ENCODE measurements at regions not wholly inside any gene's neighbourhood (a gene's known extent, or its start where the extent isn't known, plus 50 kb on each side); places are given as distances from the start of the nearest gene placed in this dataset.

DNA sequence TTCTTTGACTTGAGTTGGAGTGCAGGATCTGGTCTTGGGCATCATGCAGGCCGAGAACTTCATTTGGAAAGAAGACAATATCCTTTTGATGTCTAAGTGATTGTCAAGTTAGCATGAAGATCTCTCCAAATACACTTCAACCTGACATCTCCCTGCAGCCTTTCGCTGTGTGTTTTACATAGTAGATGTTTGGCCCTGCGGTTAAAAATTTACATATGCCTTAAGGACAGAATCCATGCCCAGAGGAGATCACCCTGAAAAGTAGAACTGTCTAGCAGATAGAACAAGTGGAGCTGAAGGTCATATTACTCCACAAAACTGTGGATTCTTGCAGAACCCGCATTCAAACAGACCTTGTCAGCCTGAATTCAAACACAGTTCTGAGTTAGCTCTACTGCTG, 409.9 kb downstream of the LPIN1 start:
- H3K4me2 ChIP-seq (ENCODE audit: low read length) = no peak overlapping the region
- TF ChIP-seq EZH2phosphoT487 (IDR thresholded peaks at IDR 0.05; ENCODE audit: borderline replicate concordance, low read length) (no peak), CTCF (IDR thresholded peaks at IDR 0.05; ENCODE audit: low read depth, low read length, poor library complexity, severe bottlenecking) (no peak)
- H3K79me2 ChIP-seq (ENCODE audit: control insufficient read depth, low read length) = no peaks in the 10 kb centered on the region
- H3K36me3 ChIP-seq (ENCODE audit: control insufficient read depth, low read length) = no peaks in the 10 kb centered on the region
- no peaks in the 10 kb centered on the region for H3K9me3 ChIP-seq (ENCODE audit: control insufficient read depth, insufficient read depth, low read length)
- H3K4me3 ChIP-seq (ENCODE audit: low read length) = no peak overlapping the region
- no peaks in the 10 kb centered on the region for H4K20me1 ChIP-seq (ENCODE audit: control insufficient read depth, insufficient read depth, low read depth, low read length)
- H3F3A ChIP-seq (ENCODE audit: control insufficient read depth, insufficient read depth) = no peaks in the 10 kb centered on the region
- H3K27ac ChIP-seq (ENCODE audit: low read depth, low read length) = no peak overlapping the region
- no peaks in the 10 kb centered on the region for H3K27me3 ChIP-seq (ENCODE audit: control insufficient read depth, low read length)
- H3K4me1 ChIP-seq (ENCODE audit: control insufficient read depth, low read length) = peaks cover 6% of the 10 kb centered on the region
- no peaks in the 10 kb centered on the region for H3K9me2 ChIP-seq (replicated peaks; ENCODE audit: control insufficient read depth, low read length)

- H3K9me2 ChIP-seq (replicated peaks; ENCODE audit: control insufficient read depth, low read length) = no peaks in the 10 kb centered on the region
- H3K79me2 ChIP-seq (ENCODE audit: control insufficient read depth, low read length) = no peaks in the 10 kb centered on the region
- H3K9me3 ChIP-seq (ENCODE audit: control insufficient read depth, insufficient read depth, low read length) = no peaks in the 10 kb centered on the region
- H3K27me3 ChIP-seq (ENCODE audit: control insufficient read depth, low read length) = no peaks in the 10 kb centered on the region
- H3K4me1 ChIP-seq (ENCODE audit: control insufficient read depth, low read length) = no peaks in the 10 kb centered on the region
- no peak for TF ChIP-seq CTCF (IDR thresholded peaks at IDR 0.05; ENCODE audit: low read depth, low read length, poor library complexity, severe bottlenecking)
- no peak for TF ChIP-seq EZH2phosphoT487 (IDR thresholded peaks at IDR 0.05; ENCODE audit: borderline replicate concordance, low read length)
- H3K27ac ChIP-seq (ENCODE audit: low read depth, low read length) = no peak overlapping the region
- no peak overlapping the region for H3K4me2 ChIP-seq (ENCODE audit: low read length)
- H3K4me3 ChIP-seq (ENCODE audit: low read length) = no peak overlapping the region
- H3F3A ChIP-seq (ENCODE audit: control insufficient read depth, insufficient read depth) = no peaks in the 10 kb centered on the region
- no peaks in the 10 kb centered on the region for H4K20me1 ChIP-seq (ENCODE audit: control insufficient read depth, insufficient read depth, low read depth, low read length)
- no peaks in the 10 kb centered on the region for H3K36me3 ChIP-seq (ENCODE audit: control insufficient read depth, low read length)
Observed at GRCh38 chr2:12161085-12161484, 414.7 kb downstream of the LPIN1 start.

DNA sequence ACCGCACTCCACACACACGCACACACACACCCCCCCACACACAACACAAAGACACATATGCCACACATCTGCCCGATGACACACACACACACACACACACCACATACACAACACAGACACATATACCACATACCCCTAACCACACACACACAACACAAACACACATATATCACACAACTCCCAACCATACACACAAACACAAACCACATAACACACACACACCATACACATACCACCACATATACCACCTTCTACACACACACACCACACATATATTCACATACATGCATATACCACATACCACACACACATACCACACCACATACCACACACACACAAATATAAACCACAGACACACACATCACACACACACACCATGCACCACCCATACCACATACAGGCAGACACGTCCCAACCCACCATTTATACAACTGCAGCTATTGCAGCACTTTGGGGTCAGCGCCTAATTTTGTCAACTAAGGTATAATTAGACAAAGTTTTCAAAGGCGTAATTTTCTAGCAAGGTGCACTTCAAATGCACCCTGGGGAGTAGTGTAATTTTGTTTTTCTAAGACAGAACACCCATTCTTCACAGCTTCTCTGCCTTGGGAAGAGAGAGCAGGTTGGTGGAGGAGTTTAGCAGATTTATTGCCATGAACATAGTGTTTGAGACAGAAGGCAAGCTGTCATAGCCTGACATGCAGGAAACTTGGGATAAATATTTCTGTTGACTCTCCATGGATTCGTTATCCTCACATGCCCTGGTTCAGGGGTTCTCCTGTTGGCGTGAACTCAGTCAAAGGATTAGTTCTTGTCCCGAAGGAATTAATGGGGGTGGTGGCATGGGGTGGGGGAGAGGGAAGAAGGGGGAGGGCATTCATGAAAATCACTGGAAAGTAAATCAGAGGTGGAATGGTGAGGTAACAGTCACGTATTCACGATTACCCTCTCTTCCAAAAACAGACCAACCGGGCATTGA, 416.1 kb downstream of the LPIN1 start:
- Histone ChIP-seq H3K79me2 (ENCODE audit: control insufficient read depth, low read length) (no peaks in the 10 kb centered on the region), H3K27me3 (ENCODE audit: control insufficient read depth, low read length) (no peaks in the 10 kb centered on the region), H4K20me1 (ENCODE audit: control insufficient read depth, insufficient read depth, low read depth, low read length) (no peaks in the 10 kb centered on the region), H3K4me3 (ENCODE audit: low read length) (no peak overlapping the region), H3K27ac (ENCODE audit: low read depth, low read length) (no peak overlapping the region), H3K9me3 (ENCODE audit: control insufficient read depth, insufficient read depth, low read length) (no peaks in the 10 kb centered on the region), H3K9me2 (replicated peaks; ENCODE audit: control insufficient read depth, low read length) (no peaks in the 10 kb centered on the region), H3F3A (ENCODE audit: control insufficient read depth, insufficient read depth) (no peaks in the 10 kb centered on the region), H3K36me3 (ENCODE audit: control insufficient read depth, low read length) (no peaks in the 10 kb centered on the region), H3K4me2 (ENCODE audit: low read length) (no peak overlapping the region), H3K4me1 (ENCODE audit: control insufficient read depth, low read length) (no peaks in the 10 kb centered on the region)
- no peak for TF ChIP-seq CTCF (IDR thresholded peaks at IDR 0.05; ENCODE audit: low read depth, low read length, poor library complexity, severe bottlenecking)
- TF ChIP-seq EZH2phosphoT487 (IDR thresholded peaks at IDR 0.05; ENCODE audit: borderline replicate concordance, low read length) = no peak
